OCI-LY7 (cell line): ENCODE measurements at regions not wholly inside any gene's neighbourhood (a gene's known extent, or its start where the extent isn't known, plus 50 kb on each side); places are given as distances from the start of the nearest gene placed in this dataset.

ENCODE experiments used
- CTCF ChIP-seq: fragments of 200-600 bp; sonication (generic); conservative IDR thresholded peaks from 2 replicates; pipeline ENCODE4 v1.5.1; 2014; ENCODE audit warnings: mild to moderate bottlenecking, antibody characterized with exemption, low read length, moderate library complexity, mixed read lengths
- EZH2phosphoT487 ChIP-seq: fragments of 200-600 bp; sonication (generic); IDR thresholded peaks from 2 replicates; pipeline ENCODE4 v1.6.1; 2018; ENCODE audit warnings: low read depth, borderline replicate concordance, mild to moderate bottlenecking, mixed run types, antibody characterized with exemption, low read length, moderate library complexity, mixed read lengths

- TF ChIP-seq CTCF, result no peak
- no peak for TF ChIP-seq EZH2phosphoT487
Observed at GRCh38 chr22:27022896-27023361, 365.5 kb downstream of the MIAT start.
